PFSK-1 (cell line): ENCODE measurements at regions not wholly inside any gene's neighbourhood (a gene's known extent, or its start where the extent isn't known, plus 50 kb on each side); places are given as distances from the start of the nearest gene placed in this dataset.

Source experiments
- FOXP2 ChIP-seq: optimal IDR thresholded peaks from 2 replicates; pipeline ENCODE3; 2011; ENCODE audit warnings: borderline replicate concordance, control low read depth, inconsistent platforms; ENCODE audit not compliant: insufficient read depth; ENCODE audit errors: extremely low read length, extremely low read depth
- POLR2AphosphoS5 ChIP-seq: IDR thresholded peaks from 2 replicates; pipeline ENCODE4 v1.6.1; 2012; ENCODE audit warnings: low read depth, mild to moderate bottlenecking, control low read depth, low read length, moderate library complexity
- SIN3A ChIP-seq: IDR thresholded peaks from 2 replicates; pipeline ENCODE4 v1.6.1; 2012; ENCODE audit warnings: mild to moderate bottlenecking, low read length, moderate library complexity, borderline replicate concordance; ENCODE audit not compliant: insufficient read depth
- TAF1 ChIP-seq: IDR thresholded peaks from 2 replicates; pipeline ENCODE4 v1.6.1; 2012; ENCODE audit warnings: low read length, control low read depth, borderline replicate concordance; ENCODE audit not compliant: insufficient read depth
- TF ChIP-seq, protein P1 (sequence below), 2 experiments: IDR thresholded peaks; 2 replicates each; pipeline versions ENCODE4 v1.6.1 to v1.8.0; 2011 to 2012; ENCODE audit warnings: low read depth in 2 of 2, low read length in 2 of 2, control low read depth in 1 of 2, inconsistent platforms in 1 of 2, mild to moderate bottlenecking in 1 of 2, moderate library complexity in 1 of 2; ENCODE audit not compliant: insufficient read depth in 1 of 2

GRCh38 chr1:229086686-229087085 lies 184.2 kb upstream of the RAB4A start:
- TF ChIP-seq, protein P1, sequence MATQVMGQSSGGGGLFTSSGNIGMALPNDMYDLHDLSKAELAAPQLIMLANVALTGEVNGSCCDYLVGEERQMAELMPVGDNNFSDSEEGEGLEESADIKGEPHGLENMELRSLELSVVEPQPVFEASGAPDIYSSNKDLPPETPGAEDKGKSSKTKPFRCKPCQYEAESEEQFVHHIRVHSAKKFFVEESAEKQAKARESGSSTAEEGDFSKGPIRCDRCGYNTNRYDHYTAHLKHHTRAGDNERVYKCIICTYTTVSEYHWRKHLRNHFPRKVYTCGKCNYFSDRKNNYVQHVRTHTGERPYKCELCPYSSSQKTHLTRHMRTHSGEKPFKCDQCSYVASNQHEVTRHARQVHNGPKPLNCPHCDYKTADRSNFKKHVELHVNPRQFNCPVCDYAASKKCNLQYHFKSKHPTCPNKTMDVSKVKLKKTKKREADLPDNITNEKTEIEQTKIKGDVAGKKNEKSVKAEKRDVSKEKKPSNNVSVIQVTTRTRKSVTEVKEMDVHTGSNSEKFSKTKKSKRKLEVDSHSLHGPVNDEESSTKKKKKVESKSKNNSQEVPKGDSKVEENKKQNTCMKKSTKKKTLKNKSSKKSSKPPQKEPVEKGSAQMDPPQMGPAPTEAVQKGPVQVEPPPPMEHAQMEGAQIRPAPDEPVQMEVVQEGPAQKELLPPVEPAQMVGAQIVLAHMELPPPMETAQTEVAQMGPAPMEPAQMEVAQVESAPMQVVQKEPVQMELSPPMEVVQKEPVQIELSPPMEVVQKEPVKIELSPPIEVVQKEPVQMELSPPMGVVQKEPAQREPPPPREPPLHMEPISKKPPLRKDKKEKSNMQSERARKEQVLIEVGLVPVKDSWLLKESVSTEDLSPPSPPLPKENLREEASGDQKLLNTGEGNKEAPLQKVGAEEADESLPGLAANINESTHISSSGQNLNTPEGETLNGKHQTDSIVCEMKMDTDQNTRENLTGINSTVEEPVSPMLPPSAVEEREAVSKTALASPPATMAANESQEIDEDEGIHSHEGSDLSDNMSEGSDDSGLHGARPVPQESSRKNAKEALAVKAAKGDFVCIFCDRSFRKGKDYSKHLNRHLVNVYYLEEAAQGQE (IDR thresholded peaks at IDR 0.05; ENCODE audit: insufficient read depth in 1 of 2, low read depth in 2 of 2, low read length in 2 of 2): no peak
- no peak for TF ChIP-seq SIN3A
- TF ChIP-seq TAF1: no peak
- no peak for TF ChIP-seq FOXP2
- TF ChIP-seq POLR2AphosphoS5: no peak

- TF ChIP-seq POLR2AphosphoS5 (no peak), TAF1 (no peak), SIN3A (no peak), FOXP2 (no peak)
- TF ChIP-seq, protein P1 (IDR thresholded peaks at IDR 0.05; ENCODE audit: insufficient read depth in 1 of 2, low read depth in 2 of 2, low read length in 2 of 2): no peak
Measured at GRCh38 chr1:229087339-229087738, 183.6 kb upstream of the RAB4A start.

DNA sequence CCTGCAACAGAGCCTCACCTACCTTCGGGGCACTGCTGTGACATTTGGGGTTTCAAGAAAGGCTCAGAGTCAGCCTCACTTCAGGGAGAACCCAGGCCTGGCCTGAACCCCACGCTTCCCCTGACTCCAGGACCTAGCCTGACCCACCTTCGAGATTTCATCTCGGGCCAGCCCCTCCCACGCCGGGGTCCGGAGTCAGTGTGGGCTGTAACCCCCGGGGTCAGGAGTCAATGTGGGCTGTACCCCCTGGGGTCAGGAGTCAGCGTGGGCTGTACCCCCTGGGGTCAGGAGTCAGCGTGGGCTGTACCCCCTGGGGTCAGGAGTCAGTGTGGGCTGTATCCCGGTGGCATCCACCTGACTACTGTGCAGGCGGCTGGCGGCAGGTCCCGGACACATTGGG lies 183.0 kb upstream of the RAB4A start:
- no peak for TF ChIP-seq SIN3A
- no peak for TF ChIP-seq POLR2AphosphoS5
- TF ChIP-seq TAF1: no peak
- TF ChIP-seq FOXP2: no peak
- TF ChIP-seq, protein P1 (IDR thresholded peaks at IDR 0.05; ENCODE audit: insufficient read depth in 1 of 2, low read depth in 2 of 2, low read length in 2 of 2): no peak

GRCh38 chr1:229088711-229089110 lies 182.2 kb upstream of the RAB4A start:
- TF ChIP-seq POLR2AphosphoS5: no peak
- TF ChIP-seq SIN3A: no peak
- TF ChIP-seq TAF1: no peak
- TF ChIP-seq, protein P1 (IDR thresholded peaks at IDR 0.05; ENCODE audit: insufficient read depth in 1 of 2, low read depth in 2 of 2, low read length in 2 of 2): no peak

DNA sequence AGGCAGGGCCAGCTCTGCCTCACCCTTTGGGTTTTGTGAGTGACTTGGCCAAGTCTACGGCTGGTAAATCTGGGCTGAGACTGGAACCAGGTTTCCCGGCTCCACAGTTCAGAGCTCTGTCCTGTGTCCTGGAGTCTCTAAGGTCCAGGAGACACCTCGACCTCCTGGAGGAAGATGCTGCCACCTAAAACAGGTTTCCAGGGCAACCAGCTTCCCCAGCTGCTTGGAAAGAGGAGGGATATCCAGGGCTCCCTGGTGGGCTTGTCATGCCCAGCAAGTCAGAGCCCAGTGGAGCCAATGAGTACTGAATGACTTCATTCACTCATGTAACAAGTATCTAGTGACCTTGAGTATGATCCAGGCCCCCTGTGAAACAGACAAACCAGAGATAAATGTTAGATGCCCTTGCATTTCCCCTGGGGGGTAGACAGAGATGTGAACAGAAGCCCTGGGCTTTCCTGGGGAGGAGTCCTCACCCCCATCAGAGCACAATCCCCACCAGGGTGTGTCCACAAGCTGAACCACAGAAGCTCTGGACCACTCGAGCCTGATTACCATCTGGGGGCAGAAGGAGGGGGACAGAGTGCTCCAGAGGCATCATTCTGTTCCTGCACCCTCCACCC lies 181.2 kb upstream of the RAB4A start:
- no peak for TF ChIP-seq SIN3A
- no peak for TF ChIP-seq FOXP2
- no peak for TF ChIP-seq POLR2AphosphoS5
- TF ChIP-seq, protein P1 (IDR thresholded peaks at IDR 0.05; ENCODE audit: insufficient read depth in 1 of 2, low read depth in 2 of 2, low read length in 2 of 2): no peak
- no peak for TF ChIP-seq TAF1
